Upper lobe of left lung (tissue), 6 donors: ENCODE measurements at regions not wholly inside any gene's neighbourhood (a gene's known extent, or its start where the extent isn't known, plus 50 kb on each side); places are given as distances from the start of the nearest gene placed in this dataset.

Experiments
- ATAC-seq, 2 donors: fragments of 200-7000 bp; cut with Tn5 transposase; one replicate each; pipeline ENCODE4 v1.9.1; 2022; ENCODE audit warnings: mild to moderate bottlenecking in 2 of 2, moderate library complexity in 2 of 2; ENCODE audit not compliant: low FRiP score in 2 of 2
- DNase-seq, 2 donors: peaks; one replicate each; pipeline ENCODE4 v3.0.0-alpha.2; 2019 to 2020
- H3K27ac ChIP-seq, 4 donors: fragments of 200-600 bp; sonication (generic); one replicate each; pipeline ENCODE4 v1.5.1; 2016 to 2019
- H3K27me3 ChIP-seq, 4 donors: fragments of 200-600 bp; sonication (generic); one replicate each; pipeline ENCODE4 v1.5.1; 2017 to 2019
- H3K36me3 ChIP-seq, 4 donors: fragments of 200-600 bp; sonication (generic); one replicate each; pipeline ENCODE4 v1.5.1; 2016 to 2019
- H3K4me1 ChIP-seq, 4 donors: fragments of 200-600 bp; sonication (generic); one replicate each; pipeline ENCODE4 v1.5.1; 2018 to 2019
- H3K4me3 ChIP-seq, 4 donors: fragments of 200-600 bp; sonication (generic); one replicate each; pipeline ENCODE4 v1.5.1; 2017 to 2019; ENCODE audit warnings: mild to moderate bottlenecking in 2 of 4, moderate library complexity in 1 of 4
- H3K9me3 ChIP-seq, 4 donors: fragments of 200-600 bp; sonication (generic); one replicate each; pipeline ENCODE4 v1.5.1; 2018 to 2019
- EP300 ChIP-seq, 4 donors: sonication (generic); formaldehyde crosslinking; IDR thresholded peaks; one replicate each; pipeline ENCODE4 v1.5.1; 2017; ENCODE audit warnings: antibody characterized with exemption in 4 of 4, control low read depth in 2 of 4
- POLR2A ChIP-seq, 4 donors: fragments of 450-650 bp; IDR thresholded peaks; one replicate each; pipeline ENCODE4 v1.5.1; 2016 to 2017; ENCODE audit warnings: antibody characterized with exemption in 4 of 4, mild to moderate bottlenecking in 2 of 4
- POLR2AphosphoS5 ChIP-seq, 2 donors: sonication (generic); formaldehyde crosslinking; IDR thresholded peaks; one replicate each; pipeline ENCODE4 v1.5.1; 2017; ENCODE audit warnings: antibody characterized with exemption in 2 of 2
- WGBS, 2 donors: methylation state at CpG; one replicate each; pipeline ENCODE4 v1.1.5; 2017 to 2018; 5-methylcytosine and 5-hydroxymethylcytosine counted together
- TF ChIP-seq, protein P1 (sequence below), 6 experiments: fragments of 450-650 bp in 4 of 6; fragments of 200-600 bp in 2 of 6; sonication (generic) in 2 of 6; IDR thresholded peaks; one replicate each; pipeline ENCODE4 v1.5.1; 2016 to 2019; ENCODE audit warnings: antibody characterized with exemption in 6 of 6
- donor health status: DM: no; HTN: no; CAD: no; lungs with moderate emphysema.
- donor health status: DM: no; HTN: yes; CAD: no; lungs with severe emphysema.

DNA sequence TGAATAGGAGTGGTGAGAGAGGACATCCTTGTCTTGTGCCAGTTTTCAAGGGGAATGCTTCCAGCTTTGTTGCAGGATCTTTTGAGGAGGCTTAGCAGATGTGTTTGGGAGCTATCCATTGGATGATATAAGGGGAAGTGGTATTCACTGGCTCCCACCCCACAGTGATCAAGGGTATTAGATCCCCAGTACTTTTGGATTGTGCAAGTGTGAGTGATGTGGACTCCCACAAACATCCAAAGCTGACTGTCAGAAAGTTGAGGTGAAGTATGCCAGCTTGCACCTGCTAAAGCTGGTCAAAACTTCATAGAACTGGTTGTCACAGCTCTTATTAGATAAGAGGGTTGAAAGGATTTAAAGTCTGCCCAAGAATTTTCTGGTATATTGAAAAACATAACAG lies 110.1 kb upstream of the BTG1 start:
- H3K4me1 ChIP-seq: peaks cover 0 to 4% (median 0%) of the 10 kb centered on the region in 4 donors
- no peaks in the 10 kb centered on the region for H3K27me3 ChIP-seq
- no peak for ATAC-seq
- no peak overlapping the region for H3K4me3 ChIP-seq
- no peaks in the 10 kb centered on the region for H3K9me3 ChIP-seq
- H3K27ac ChIP-seq: no peak overlapping the region
- no peak for TF ChIP-seq POLR2A (IDR thresholded peaks at IDR 0.05)
- TF ChIP-seq, protein P1, sequence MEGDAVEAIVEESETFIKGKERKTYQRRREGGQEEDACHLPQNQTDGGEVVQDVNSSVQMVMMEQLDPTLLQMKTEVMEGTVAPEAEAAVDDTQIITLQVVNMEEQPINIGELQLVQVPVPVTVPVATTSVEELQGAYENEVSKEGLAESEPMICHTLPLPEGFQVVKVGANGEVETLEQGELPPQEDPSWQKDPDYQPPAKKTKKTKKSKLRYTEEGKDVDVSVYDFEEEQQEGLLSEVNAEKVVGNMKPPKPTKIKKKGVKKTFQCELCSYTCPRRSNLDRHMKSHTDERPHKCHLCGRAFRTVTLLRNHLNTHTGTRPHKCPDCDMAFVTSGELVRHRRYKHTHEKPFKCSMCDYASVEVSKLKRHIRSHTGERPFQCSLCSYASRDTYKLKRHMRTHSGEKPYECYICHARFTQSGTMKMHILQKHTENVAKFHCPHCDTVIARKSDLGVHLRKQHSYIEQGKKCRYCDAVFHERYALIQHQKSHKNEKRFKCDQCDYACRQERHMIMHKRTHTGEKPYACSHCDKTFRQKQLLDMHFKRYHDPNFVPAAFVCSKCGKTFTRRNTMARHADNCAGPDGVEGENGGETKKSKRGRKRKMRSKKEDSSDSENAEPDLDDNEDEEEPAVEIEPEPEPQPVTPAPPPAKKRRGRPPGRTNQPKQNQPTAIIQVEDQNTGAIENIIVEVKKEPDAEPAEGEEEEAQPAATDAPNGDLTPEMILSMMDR (IDR thresholded peaks at IDR 0.05): no peak
- no peak for TF ChIP-seq POLR2AphosphoS5 (IDR thresholded peaks at IDR 0.05)
- no peak for TF ChIP-seq EP300 (IDR thresholded peaks at IDR 0.05)
- DNase-seq: no peak
- H3K36me3 ChIP-seq: no peaks in the 10 kb centered on the region

DNA sequence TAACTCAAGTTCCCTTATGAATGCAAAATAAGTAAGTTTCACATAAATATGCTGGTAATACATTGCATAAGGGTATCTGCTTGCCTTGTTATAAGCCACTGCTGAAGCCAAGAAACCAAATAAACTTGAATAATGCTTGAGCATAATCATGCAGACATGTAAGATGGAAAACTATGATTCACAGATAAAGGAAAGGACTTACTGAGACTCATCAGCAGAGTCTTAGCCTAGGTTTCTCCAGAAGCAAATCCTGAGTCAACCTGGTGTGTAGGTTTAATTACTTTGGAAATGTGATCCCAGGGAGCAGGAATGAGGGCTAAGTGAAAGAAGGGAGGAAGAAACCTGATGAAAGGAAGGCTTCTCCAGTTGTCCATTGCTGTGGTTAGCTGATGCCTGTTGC lies 107.7 kb upstream of the BTG1 start:
- no peaks in the 10 kb centered on the region for H3K27me3 ChIP-seq
- ATAC-seq (no peak), DNase-seq (no peak)
- no peak overlapping the region for H3K4me3 ChIP-seq
- H3K36me3 ChIP-seq: no peaks in the 10 kb centered on the region
- H3K4me1 ChIP-seq: no peaks in the 10 kb centered on the region
- no peak for TF ChIP-seq POLR2AphosphoS5 (IDR thresholded peaks at IDR 0.05)
- no peak for TF ChIP-seq EP300 (IDR thresholded peaks at IDR 0.05)
- TF ChIP-seq, protein P1 (IDR thresholded peaks at IDR 0.05): no peak
- no peak for TF ChIP-seq POLR2A (IDR thresholded peaks at IDR 0.05)
- no peaks in the 10 kb centered on the region for H3K9me3 ChIP-seq
- no peak overlapping the region for H3K27ac ChIP-seq

DNA sequence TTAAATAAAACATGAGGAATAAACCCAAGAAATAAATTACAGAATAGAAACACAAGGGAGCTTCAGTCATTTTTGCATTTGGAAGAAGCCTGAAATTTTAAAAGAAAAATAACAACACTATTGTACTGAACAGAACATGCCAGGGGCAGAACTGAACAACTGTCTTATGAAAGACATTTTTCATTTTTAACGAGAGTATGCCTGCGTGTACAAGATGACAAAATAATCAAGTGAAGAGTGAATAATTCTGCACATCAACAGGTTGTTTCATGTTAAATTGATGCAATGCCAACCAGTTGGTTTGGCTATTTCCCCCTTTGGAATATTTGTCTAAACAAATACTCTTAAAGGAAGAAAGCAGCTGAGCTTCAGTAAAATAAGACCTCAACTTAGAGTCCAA lies 103.3 kb upstream of the BTG1 start:
- TF ChIP-seq POLR2AphosphoS5 (IDR thresholded peaks at IDR 0.05) (no peak), POLR2A (IDR thresholded peaks at IDR 0.05) (no peak), EP300 (IDR thresholded peaks at IDR 0.05) (no peak)
- TF ChIP-seq, protein P1 (IDR thresholded peaks at IDR 0.05): no peak
- Histone ChIP-seq H3K9me3 (no peaks in the 10 kb centered on the region), H3K4me1 (peaks cover 0 to 9% (median 5%) of the 10 kb centered on the region in 4 donors), H3K4me3 (no peak overlapping the region), H3K27ac (no peak overlapping the region), H3K27me3 (no peaks in the 10 kb centered on the region), H3K36me3 (no peaks in the 10 kb centered on the region)
- 52 to 64% methylated on average over 2 of the region's 2 CpGs for WGBS, 2 donors
- DNase-seq (no peak), ATAC-seq (no peak)

DNA sequence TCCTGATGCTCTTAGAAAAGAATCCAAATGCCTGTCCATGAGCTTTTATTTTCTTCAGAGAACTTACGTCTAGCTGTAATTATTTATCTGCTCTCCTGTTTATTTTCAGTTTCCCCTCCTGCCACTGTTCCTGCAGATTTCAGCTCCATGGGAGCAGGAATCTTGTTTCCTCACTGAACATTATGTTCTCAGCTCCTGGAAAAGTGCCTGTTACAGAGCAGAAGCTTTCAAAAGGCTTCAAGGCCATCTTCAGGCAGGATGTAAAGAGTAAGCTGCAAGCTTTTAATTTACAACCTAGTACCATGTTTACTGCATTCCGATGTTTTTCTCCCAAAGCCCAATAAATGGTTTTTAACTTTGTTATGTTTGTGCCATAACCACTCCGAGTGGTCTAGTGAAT lies 98.4 kb upstream of the BTG1 start:
- ATAC-seq: peak in 1 of 2 donors; percentile 41
- no peak for DNase-seq
- Histone ChIP-seq H3K4me3 (no peak overlapping the region), H3K27ac (peak overlapping the region; percentile 16 to 71 (median 47)), H3K27me3 (no peaks in the 10 kb centered on the region), H3K36me3 (no peaks in the 10 kb centered on the region), H3K4me1 (peaks cover 6 to 17% (median 15%) of the 10 kb centered on the region in 4 donors), H3K9me3 (no peaks in the 10 kb centered on the region)
- TF ChIP-seq EP300 (IDR thresholded peaks at IDR 0.05) (peak in 2 of 4 donors; percentile 80 to 87), POLR2AphosphoS5 (IDR thresholded peaks at IDR 0.05) (peak; percentile 69 to 79), POLR2A (IDR thresholded peaks at IDR 0.05) (no peak)
- TF ChIP-seq, protein P1 (IDR thresholded peaks at IDR 0.05): peak in 2 of 6 experiments; percentile 9 to 22
- 46 to 58% methylated on average over 3 of the region's 3 CpGs for WGBS, 2 donors

DNA sequence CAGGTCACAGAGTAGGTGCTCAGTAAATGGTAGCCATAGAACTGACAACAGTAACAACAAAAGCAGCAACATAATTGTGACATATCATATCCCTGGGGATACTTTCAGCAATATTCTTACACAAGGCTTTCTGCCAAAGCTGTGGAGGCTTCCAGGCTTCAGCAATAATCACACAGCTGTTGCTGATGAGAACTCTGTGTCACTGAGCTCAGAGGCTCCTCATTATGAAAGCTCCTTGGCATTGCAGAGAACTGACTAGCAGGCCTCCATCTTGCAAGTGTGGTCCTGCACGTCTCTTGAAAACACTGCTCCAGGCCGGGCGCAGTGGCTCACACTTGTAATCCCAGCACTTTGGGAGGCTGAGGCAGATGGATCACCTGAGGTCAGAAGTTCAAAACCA lies 97.3 kb upstream of the BTG1 start:
- Histone ChIP-seq H3K4me3 (no peak overlapping the region), H3K9me3 (no peaks in the 10 kb centered on the region), H3K4me1 (peaks cover 6 to 17% (median 15%) of the 10 kb centered on the region in 4 donors), H3K27me3 (no peaks in the 10 kb centered on the region), H3K36me3 (no peaks in the 10 kb centered on the region), H3K27ac (peak overlapping the region in 3 of 4 donors; percentile 16 to 71 (median 31))
- DNase-seq (no peak), ATAC-seq (no peak)
- TF ChIP-seq EP300 (IDR thresholded peaks at IDR 0.05): no peak
- TF ChIP-seq, protein P1 (IDR thresholded peaks at IDR 0.05): no peak
- TF ChIP-seq POLR2AphosphoS5 (IDR thresholded peaks at IDR 0.05): peak in 1 of 2 donors; percentile 16
- no peak for TF ChIP-seq POLR2A (IDR thresholded peaks at IDR 0.05)
- 70% methylated on average over 3 of the region's 3 CpGs; no CpG with 5 or more reads in 1 of the 2 donors for WGBS, 2 donors
